ENCODE measurements at regions not wholly inside any gene's neighbourhood (a gene's known extent, or its start where the extent isn't known, plus 50 kb on each side); places are given as distances from the start of the nearest gene placed in this dataset.

DNA sequence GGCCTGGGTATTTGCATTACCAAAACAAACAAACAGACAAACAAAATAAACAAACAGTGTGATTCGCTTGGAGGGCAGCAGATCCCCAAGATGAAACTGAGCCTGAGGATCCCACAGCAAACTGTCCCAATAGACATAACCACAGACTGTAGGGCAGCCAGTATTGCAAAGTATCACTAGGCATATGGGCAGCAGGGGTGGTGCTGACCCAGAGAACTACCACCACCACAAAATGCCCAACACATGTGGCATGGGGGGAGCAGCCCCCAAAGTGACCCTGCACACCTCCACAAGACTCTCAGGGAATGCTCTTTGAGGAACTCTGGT, 330.1 kb downstream of the CYRIA start:
- TF ChIP-seq, protein P1, sequence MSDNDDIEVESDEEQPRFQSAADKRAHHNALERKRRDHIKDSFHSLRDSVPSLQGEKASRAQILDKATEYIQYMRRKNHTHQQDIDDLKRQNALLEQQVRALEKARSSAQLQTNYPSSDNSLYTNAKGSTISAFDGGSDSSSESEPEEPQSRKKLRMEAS (IDR thresholded peaks at IDR 0.05; ENCODE audit: low read depth, low read length), result no peak
- TF ChIP-seq, protein P2, sequence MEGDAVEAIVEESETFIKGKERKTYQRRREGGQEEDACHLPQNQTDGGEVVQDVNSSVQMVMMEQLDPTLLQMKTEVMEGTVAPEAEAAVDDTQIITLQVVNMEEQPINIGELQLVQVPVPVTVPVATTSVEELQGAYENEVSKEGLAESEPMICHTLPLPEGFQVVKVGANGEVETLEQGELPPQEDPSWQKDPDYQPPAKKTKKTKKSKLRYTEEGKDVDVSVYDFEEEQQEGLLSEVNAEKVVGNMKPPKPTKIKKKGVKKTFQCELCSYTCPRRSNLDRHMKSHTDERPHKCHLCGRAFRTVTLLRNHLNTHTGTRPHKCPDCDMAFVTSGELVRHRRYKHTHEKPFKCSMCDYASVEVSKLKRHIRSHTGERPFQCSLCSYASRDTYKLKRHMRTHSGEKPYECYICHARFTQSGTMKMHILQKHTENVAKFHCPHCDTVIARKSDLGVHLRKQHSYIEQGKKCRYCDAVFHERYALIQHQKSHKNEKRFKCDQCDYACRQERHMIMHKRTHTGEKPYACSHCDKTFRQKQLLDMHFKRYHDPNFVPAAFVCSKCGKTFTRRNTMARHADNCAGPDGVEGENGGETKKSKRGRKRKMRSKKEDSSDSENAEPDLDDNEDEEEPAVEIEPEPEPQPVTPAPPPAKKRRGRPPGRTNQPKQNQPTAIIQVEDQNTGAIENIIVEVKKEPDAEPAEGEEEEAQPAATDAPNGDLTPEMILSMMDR (IDR thresholded peaks at IDR 0.05; ENCODE audit: low read depth, low read length), result no peak
- no peak for TF ChIP-seq POLR2A (IDR thresholded peaks at IDR 0.05; ENCODE audit: extremely low read depth, insufficient read length)

Measured in NB4 (cell line).